ENCODE measurements at regions not wholly inside any gene's neighbourhood (a gene's known extent, or its start where the extent isn't known, plus 50 kb on each side); places are given as distances from the start of the nearest gene placed in this dataset.

GRCh38 chrX:2635342-2635741, 55.8 kb upstream of the CD99 start:
- TF ChIP-seq NR2F2 (IDR thresholded peaks at IDR 0.05) (no peak), FOXA2 (IDR thresholded peaks at IDR 0.05) (no peak), GABPA (IDR thresholded peaks at IDR 0.05 in 1 of 2, conservative IDR thresholded peaks at IDR 0.05 in 1 of 2) (no peak), JUND (IDR thresholded peaks at IDR 0.05) (no peak), HNF4G (IDR thresholded peaks at IDR 0.05) (no peak), RAD21 (IDR thresholded peaks at IDR 0.05) (no peak), MAX (IDR thresholded peaks at IDR 0.05) (no peak), TAF1 (conservative IDR thresholded peaks at IDR 0.05) (no peak), SP1 (IDR thresholded peaks at IDR 0.05) (no peak), YY1 (IDR thresholded peaks at IDR 0.05) (no peak), EGR1 (IDR thresholded peaks at IDR 0.05; ENCODE audit: low read depth in 2 of 2) (no peak), FOXA1 (IDR thresholded peaks at IDR 0.05) (no peak), ZBTB33 (IDR thresholded peaks at IDR 0.05) (no peak), HNF4A (conservative IDR thresholded peaks at IDR 0.05) (no peak), RXRA (IDR thresholded peaks at IDR 0.05) (no peak)
- TF ChIP-seq, protein P1, sequence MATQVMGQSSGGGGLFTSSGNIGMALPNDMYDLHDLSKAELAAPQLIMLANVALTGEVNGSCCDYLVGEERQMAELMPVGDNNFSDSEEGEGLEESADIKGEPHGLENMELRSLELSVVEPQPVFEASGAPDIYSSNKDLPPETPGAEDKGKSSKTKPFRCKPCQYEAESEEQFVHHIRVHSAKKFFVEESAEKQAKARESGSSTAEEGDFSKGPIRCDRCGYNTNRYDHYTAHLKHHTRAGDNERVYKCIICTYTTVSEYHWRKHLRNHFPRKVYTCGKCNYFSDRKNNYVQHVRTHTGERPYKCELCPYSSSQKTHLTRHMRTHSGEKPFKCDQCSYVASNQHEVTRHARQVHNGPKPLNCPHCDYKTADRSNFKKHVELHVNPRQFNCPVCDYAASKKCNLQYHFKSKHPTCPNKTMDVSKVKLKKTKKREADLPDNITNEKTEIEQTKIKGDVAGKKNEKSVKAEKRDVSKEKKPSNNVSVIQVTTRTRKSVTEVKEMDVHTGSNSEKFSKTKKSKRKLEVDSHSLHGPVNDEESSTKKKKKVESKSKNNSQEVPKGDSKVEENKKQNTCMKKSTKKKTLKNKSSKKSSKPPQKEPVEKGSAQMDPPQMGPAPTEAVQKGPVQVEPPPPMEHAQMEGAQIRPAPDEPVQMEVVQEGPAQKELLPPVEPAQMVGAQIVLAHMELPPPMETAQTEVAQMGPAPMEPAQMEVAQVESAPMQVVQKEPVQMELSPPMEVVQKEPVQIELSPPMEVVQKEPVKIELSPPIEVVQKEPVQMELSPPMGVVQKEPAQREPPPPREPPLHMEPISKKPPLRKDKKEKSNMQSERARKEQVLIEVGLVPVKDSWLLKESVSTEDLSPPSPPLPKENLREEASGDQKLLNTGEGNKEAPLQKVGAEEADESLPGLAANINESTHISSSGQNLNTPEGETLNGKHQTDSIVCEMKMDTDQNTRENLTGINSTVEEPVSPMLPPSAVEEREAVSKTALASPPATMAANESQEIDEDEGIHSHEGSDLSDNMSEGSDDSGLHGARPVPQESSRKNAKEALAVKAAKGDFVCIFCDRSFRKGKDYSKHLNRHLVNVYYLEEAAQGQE (IDR thresholded peaks at IDR 0.05), result no peak
- TF ChIP-seq, protein P2, sequence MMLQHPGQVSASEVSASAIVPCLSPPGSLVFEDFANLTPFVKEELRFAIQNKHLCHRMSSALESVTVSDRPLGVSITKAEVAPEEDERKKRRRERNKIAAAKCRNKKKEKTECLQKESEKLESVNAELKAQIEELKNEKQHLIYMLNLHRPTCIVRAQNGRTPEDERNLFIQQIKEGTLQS (IDR thresholded peaks at IDR 0.05), result no peak
- TF ChIP-seq, protein P3, sequence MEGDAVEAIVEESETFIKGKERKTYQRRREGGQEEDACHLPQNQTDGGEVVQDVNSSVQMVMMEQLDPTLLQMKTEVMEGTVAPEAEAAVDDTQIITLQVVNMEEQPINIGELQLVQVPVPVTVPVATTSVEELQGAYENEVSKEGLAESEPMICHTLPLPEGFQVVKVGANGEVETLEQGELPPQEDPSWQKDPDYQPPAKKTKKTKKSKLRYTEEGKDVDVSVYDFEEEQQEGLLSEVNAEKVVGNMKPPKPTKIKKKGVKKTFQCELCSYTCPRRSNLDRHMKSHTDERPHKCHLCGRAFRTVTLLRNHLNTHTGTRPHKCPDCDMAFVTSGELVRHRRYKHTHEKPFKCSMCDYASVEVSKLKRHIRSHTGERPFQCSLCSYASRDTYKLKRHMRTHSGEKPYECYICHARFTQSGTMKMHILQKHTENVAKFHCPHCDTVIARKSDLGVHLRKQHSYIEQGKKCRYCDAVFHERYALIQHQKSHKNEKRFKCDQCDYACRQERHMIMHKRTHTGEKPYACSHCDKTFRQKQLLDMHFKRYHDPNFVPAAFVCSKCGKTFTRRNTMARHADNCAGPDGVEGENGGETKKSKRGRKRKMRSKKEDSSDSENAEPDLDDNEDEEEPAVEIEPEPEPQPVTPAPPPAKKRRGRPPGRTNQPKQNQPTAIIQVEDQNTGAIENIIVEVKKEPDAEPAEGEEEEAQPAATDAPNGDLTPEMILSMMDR (IDR thresholded peaks at IDR 0.05; ENCODE audit: low read depth, low read length, missing input control), result no peak
- peaks cover 0 to 2% (median 0%) of the 10 kb centered on the region in 4 donors for H3K9me3 ChIP-seq (ENCODE audit: control insufficient read depth in 4 of 4, low read length in 3 of 4)

More at GRCh38 chrX:2635342-2635741, 55.8 kb upstream of the CD99 start:
- Histone ChIP-seq H3K4me1 (ENCODE audit: control insufficient read depth in 4 of 4, insufficient read depth in 4 of 4, low read length in 3 of 4) (no peaks in the 10 kb centered on the region), H3K27me3 (ENCODE audit: control insufficient read depth in 4 of 4, insufficient read depth in 4 of 4, low read length in 3 of 4) (no peaks in the 10 kb centered on the region), H3K27ac (ENCODE audit: low read depth in 1 of 2, low read length in 2 of 2) (no peak overlapping the region), H3K36me3 (ENCODE audit: control insufficient read depth in 4 of 4, insufficient read depth in 3 of 4, low read depth in 1 of 4, low read length in 3 of 4) (no peaks in the 10 kb centered on the region), H3K9ac (ENCODE audit: low read depth in 1 of 2, low read length in 2 of 2) (no peak overlapping the region), H3K4me3 (ENCODE audit: low read depth in 1 of 3, low read length in 3 of 3) (no peak overlapping the region)
- 97% methylated on average over 3 of the region's 3 CpGs for WGBS
- DNase-seq (ENCODE audit: low spot score), result no peak

Data from liver (tissue), 8 donors.